LHCN-M2 (cell line): ENCODE measurements at regions not wholly inside any gene's neighbourhood (a gene's known extent, or its start where the extent isn't known, plus 50 kb on each side); places are given as distances from the start of the nearest gene placed in this dataset.
"Not testable (repeated sequence)": the region's sequence is repeated elsewhere in the genome, so short reads cannot be mapped to it uniquely, and the experiment has no call there.

Experiments
- DNase-seq: peaks from one replicate; pipeline ENCODE4 v3.0.0-alpha.2; 2012; ENCODE audit warnings: low read depth

DNA sequence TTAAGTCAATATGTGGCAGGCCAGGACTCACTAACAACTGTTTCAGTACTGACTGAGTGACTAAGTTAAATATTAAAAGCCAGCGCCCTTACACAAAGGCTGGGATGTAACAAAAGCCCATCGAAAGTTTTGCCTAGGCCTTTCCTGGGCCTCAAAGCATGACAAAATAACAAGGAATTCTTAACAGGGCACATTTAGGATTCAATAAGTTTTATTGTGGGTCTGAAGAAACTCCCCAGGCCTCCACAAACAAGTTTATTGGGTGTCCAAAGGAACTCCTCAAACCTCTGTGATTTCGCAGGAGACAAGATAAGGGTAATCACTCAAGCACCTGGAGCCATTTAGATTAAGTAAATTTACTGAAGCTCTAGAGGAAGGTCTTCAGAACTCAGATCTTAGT, 130.7 kb upstream of the SGCG start:
- no peak for DNase-seq

DNA sequence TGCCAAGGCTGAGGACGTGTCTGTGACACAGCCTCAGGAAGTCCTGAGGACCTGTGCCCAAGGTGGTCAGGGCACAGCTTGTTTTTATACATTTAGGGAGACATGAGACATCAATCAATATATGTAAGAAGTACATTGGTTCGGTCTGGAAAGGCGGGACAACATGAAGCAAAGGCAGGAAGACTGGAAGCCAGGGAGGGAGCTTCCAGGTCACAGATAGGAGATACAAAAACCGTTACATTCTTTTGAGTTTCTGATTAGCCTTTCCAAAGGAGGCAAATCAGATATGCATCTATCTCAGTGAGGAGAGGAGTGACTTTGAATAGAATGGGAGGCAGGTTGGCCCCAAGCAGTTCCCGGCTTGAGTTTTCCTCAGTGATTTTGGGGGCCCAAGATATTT, 127.1 kb upstream of the SGCG start:
- DNase-seq, result not testable (repeated sequence)

DNA sequence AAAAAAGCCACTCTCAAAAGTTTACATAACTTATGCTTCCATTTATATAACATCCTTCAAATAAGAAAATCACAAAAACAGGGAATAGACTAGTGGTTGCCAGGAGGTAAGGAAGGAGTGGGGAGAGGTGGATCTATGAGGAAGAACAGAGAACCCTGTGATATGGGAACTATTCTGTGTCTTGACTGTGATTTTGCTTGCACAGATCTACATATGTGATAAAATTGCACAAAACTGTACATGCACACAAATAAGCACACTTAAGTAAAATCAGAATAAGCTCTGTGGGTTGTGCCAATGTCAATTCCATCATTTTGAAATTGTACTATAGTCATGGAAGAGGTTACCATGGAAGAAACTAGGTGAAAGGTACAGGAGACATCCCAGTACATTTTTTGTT, 121.6 kb upstream of the SGCG start:
- DNase-seq, result no peak

DNA sequence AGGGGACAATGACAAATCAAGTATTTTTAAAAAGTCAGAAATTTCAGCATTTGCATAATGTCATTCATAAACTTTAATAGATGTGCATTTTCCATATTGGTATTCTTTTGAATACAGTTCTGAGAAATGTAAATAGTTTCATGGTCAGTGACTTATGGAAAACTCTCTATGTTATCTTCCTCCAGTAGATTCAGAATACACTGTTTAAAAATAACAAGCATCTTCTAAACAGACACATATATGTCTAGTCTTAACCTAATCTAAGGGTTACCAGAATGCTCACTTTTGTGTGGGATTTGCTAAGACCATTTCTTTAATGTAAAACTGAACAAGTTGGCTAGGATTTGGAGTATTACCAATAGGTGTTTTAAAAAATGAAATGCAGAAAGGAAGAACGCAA, 119.8 kb upstream of the SGCG start:
- DNase-seq, result no peak

DNA sequence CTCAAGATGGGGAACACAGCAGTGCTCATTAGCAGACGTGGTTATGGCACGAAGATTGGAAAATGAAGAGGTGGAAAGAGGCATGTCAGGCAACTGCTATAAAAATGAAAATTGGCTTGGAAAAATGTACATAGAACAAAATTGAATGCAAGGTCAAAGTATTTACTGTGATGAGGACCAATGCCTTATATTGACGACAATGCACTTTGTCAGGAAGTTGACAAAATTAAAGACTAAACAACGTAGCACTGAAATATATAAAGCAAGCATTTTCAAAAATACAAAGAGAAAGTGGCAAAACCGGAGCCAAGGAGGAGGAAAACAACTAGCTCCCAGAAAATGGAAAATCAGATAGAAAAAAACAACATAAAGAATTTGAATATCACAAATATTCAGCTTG, 113.7 kb upstream of the SGCG start:
- DNase-seq, result no peak

DNA sequence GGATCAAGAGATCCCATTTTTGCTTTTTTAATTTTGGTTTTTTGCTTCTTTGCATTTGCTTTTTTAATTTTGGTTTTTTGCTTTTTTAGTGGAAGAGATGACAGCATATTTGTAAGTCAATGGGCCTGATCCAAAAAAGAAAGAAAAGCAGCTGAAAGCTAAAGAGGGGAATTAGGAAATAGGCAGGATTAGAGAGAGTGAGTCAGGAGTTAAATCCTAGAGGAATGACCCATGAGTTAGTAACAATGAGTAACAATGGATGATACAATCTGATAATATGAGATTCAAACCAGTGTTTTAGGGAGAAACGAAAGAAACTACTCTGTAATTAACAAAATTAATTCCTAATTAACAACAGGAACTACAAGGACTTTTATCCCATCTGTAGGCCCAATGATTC, 111.2 kb upstream of the SGCG start:
- peak; percentile 88 for DNase-seq

DNA sequence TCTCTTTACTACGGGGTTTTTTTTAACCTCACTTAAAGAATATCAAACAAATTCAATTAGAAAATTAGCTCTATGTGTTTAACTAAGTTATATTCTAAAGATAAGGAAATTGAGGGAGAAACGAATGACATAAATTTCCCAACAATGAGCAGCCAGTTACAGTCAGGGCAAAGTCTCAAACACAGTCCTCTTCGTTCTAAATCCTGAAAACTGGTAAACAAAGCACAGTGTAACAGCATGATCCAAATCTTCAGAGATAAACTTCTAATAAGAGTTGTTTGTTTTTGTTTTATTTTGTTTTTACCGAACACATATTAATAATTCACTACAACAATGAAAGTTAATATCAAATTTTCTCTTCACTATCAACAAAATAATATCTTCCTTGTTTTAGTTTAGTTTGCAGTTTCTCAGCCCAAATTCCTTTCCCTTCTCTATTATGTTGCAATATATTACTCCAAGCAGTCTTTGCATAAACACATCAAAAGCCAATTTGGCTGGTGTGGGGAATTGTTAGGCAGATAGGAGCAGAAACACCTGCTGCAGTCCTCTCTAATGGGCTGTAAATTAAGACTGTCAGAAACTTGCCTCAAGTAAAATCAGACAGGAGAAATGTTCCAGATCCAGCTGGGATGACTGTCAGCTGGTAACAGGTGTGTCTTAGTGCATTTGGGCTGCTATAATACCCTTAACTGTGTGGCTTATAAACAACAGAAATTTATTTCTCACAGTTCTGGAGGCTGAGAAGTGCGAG, 106.5 kb upstream of the SGCG start:
- DNase-seq, result peak; percentile 38

DNA sequence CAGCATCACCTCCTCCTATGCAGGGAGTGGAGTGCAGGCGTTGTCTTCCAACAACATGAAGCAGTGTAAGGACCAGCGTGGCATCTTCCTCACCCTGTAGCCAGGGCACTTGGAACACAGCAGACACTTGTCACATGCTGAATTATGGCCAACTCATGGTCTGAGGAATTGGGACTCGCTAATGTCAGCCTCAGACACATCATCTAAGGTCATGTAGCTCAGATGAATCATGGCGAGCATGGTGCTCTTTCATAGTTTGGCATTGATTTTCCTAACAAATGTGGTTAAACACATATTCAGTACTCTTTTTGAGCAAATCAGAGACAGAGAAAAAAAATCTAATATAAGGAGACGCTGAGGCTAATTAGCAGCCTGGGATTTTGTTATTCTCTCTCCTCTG, 99.6 kb upstream of the SGCG start:
- peak; percentile 48 for DNase-seq

DNA sequence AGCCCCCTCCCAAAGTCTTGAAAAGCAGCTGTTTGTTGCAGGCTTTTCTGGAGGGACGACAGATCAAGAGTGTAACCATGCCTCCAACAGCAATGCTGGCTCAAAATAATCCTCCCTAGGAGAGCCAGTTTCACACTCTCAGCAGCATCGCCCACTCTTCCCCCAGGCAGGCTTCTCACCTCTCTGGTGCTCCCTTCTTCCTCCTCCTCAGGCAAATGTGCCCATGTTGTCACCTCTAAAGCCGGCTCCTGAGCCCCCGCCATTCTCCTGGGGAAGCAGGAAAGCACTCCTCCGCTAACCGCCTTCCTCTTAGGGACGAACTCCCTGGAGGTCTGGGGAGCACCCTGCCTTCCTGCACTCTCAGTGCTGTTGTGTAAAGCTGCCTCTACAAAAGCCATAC, 98.9 kb upstream of the SGCG start:
- no peak for DNase-seq

DNA sequence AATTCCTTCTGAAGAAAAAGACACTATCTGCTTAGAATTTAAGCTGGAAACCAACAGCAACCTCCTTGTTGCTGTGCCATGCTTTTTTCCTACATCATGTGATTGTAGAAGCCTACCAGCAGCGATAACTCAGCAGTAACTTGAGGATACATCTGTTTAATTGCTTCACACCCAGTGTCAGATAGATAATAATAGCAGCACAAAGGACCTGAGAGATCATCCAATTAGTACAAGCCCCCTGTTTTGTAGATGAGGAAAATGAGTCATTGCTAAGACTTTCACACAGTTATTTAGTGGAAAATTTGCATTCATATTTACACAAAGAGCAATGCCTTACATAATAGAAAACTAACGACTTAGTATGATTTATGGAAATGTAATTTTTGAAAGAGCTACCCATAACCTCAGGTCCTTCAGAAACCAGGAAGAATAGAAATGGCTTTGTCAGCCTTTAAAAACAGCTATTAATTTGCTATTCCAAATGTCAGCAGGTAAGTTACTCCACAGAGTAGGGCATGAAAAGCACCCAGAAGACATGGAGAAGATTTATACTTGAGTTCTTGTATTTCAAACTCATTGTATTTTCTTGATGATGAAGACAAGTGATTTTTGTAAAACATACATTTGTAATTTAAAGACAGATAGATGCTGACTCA, 93.7 kb upstream of the SGCG start:
- DNase-seq, result peak; percentile 32

DNA sequence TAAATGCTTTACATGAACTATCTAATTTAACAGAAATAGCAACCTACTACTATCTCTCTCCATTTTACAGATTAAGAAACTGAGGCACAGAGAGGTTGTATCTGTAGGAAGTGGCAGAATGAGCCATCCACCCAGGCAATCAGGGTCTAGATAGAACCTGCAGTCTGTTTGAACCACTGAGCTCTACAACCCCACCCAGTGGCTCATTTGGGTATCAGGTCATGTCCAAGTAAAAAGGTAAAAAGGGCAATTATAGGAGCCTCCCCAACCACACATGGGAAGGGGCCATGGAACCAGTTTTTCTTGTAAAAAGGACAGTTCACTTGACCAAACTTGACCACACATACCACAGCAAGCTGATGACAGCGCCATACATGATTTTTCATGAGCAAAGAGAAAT, 92.9 kb upstream of the SGCG start:
- peak; percentile 33 for DNase-seq

DNA sequence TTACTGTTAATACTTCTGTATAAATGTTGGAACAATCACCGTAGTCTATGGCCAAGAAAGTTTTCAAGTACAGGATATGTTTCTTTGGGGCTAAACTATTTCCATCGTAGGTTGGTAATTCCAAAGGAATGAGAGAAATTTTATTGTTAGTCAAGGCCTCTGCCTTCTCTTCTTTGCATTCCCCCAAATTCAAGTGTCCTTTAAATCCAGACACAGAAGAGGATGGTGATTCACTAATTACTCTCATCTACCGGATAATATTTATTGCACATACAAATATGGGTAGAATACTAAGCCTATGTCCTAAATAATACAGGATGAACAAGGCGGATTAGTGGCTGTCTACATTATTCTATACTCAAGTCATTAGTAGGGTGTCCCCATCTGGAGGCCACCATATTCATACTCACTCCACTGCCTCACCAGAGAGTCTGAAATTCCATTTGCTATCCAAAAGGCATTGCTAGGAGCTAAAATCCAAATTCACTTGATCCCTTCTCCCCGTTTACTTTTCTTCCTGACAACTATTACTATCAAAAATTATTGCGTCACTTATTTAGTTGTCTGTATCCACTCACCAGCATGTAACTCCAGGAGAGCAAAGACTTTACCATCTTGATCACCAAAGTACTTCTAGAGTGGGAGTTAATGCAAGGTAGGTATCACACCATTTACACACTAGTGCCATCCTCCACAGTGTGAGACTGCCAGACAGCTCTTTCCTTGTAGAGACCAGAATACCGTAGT, 82.4 kb upstream of the SGCG start:
- DNase-seq, result no peak

DNA sequence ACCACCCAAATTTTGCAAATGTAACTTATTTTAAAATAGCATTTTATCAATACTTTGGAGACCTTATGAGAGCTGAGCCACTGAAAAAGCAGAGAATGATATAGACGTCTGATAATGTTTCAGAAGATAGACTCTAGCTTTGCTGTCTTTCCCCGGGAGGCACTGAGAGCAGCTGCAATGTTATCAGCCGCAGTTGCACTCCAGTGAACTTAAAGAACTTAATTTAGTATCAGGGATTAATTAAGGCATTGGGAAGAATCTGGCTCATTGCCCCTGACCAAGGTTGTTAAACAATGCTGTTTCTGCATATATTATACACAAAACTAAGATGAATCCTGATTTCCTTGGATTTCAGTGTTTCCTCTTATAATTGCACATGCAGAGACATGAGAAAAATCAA, 75.7 kb upstream of the SGCG start:
- no peak for DNase-seq

DNA sequence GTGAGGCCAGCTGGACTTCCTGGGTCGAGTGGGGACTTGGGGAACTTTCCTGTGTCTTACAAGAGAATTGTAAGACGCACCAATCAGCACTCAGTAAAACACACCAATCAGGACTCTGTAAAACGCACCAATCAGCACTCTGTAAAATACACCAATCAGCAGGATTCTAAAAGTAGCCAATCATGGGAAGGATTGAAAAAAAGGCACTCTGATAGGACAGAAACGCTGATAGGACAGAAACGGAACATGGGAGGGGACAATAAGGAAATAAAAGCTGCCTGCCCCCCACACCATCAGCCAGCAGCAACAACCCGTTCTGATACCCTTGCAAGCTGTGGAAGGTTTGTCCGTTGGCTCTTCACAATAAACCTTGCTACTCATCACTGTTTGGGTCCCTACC, 73.1 kb upstream of the SGCG start:
- DNase-seq, result no peak

DNA sequence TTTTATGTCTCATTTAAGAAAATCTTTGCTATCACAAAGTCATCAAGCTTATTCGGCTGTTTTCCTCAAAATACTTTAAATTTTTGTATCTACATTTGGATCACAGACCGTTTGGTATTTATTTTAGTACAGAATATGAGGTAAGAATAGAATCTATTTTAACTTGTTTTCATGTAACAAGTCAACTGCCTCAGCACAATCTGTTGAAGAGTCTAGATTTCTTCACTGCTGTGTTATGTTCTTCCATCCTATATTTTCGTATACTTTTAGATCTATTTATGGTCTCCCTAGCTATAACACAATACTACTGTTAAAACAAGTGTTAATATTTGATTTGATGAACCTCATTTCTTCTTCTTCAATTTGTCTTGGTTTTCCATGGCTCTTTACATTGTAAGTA, 61.6 kb upstream of the SGCG start:
- DNase-seq, result no peak

DNA sequence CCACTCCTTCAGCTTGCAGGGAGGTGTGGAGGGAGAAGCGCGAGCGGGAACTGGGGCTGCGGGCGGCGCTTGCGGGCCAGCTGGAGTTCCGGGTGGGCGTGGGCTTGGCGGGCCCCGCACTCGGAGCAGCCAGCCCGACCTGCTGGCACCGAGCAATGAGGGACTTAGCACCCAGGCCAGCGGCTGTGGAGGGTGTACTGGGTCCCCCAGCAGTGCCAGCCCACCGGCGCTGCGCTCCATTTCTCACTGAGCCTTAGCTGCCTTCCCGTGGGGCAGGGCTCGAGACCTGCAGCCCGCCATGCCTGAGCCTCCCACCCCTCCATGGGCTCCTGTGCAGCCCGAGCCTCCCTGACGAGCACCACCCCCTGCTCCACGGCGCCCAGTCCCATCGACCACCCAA, 53.2 kb upstream of the SGCG start:
- DNase-seq, result not testable (repeated sequence)

DNA sequence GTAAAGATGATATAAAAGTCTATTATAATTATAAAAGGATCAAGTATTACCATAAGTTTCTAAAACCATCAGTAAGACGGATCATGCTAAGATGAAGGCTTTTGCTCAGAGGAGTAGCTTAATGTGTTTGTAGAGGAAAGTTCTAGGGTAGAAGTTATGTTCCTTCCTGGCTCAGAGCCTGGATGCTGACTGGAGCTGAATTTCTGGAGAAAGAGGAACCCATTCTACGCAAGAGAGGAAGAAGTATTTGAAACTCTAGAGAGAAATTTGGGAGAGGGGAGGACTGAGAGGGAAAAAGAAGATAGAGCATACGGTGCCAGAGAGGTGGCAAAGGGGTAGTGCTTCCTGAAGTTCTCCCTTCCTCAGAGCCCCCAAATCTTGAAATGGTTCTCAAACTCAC, 51.4 kb upstream of the SGCG start:
- DNase-seq, result no peak
